Hepatocyte (in vitro differentiated cells): ENCODE measurements at regions not wholly inside any gene's neighbourhood (a gene's known extent, or its start where the extent isn't known, plus 50 kb on each side); places are given as distances from the start of the nearest gene placed in this dataset.

ENCODE experiments used
- DNase-seq: peaks from one replicate; pipeline ENCODE4 v3.0.0-alpha.2; 2016; ENCODE audit warnings: low spot score
- H2AFZ ChIP-seq: fragments of 200-600 bp; sonication (generic); 2 replicates; pipeline ENCODE4 v1.6.0; 2016; ENCODE audit warnings: antibody characterized with exemption, mild to moderate bottlenecking
- H3K27ac ChIP-seq: fragments of 200-600 bp; sonication (generic); 2 replicates; pipeline ENCODE4 v1.5.1; 2016; ENCODE audit warnings: mild to moderate bottlenecking
- H3K27me3 ChIP-seq: fragments of 200-600 bp; sonication (generic); 2 replicates; pipeline ENCODE4 v1.6.1; 2016
- H3K36me3 ChIP-seq: fragments of 200-600 bp; sonication (generic); replicated peaks from 2 replicates; pipeline ENCODE4 v1.5.1; 2016; ENCODE audit warnings: low read depth; ENCODE audit not compliant: insufficient read depth
- H3K4me1 ChIP-seq: fragments of 200-600 bp; sonication (generic); 2 replicates; pipeline ENCODE4 v1.5.1; 2016; ENCODE audit warnings: mild to moderate bottlenecking, moderate library complexity; ENCODE audit not compliant: insufficient read depth
- H3K4me2 ChIP-seq: fragments of 200-600 bp; sonication (generic); 2 replicates; pipeline ENCODE4 v1.6.0; 2016
- H3K4me3 ChIP-seq: fragments of 200-600 bp; sonication (generic); 2 replicates; pipeline ENCODE4 v1.5.1; 2016; ENCODE audit warnings: mild to moderate bottlenecking
- H3K79me2 ChIP-seq: fragments of 200-600 bp; sonication (generic); 2 replicates; pipeline ENCODE4 v1.6.0; 2017; ENCODE audit warnings: mild to moderate bottlenecking
- H3K9me2 ChIP-seq: fragments of 200-600 bp; sonication (generic); replicated peaks from 2 replicates; pipeline ENCODE4 v1.6.0; 2017; ENCODE audit warnings: mild to moderate bottlenecking; ENCODE audit not compliant: insufficient read depth
- H3K9me3 ChIP-seq: fragments of 200-600 bp; sonication (generic); 2 replicates; pipeline ENCODE4 v1.5.1; 2016; ENCODE audit warnings: low read depth, mild to moderate bottlenecking
- H4K20me1 ChIP-seq: fragments of 200-600 bp; sonication (generic); 2 replicates; pipeline ENCODE4 v1.6.0; 2016; ENCODE audit warnings: mild to moderate bottlenecking; ENCODE audit not compliant: insufficient read depth, poor library complexity, severe bottlenecking
- EZH2 ChIP-seq: fragments of 200-600 bp; sonication (generic); IDR thresholded peaks from 2 replicates; pipeline ENCODE4 v1.6.1; 2016; ENCODE audit warnings: antibody characterized with exemption, mild to moderate bottlenecking, borderline replicate concordance
- EZH2phosphoT487 ChIP-seq: fragments of 200-600 bp; sonication (generic); IDR thresholded peaks from one replicate; pipeline ENCODE4 v1.6.1; 2018; ENCODE audit warnings: antibody characterized with exemption, mild to moderate bottlenecking, low read depth, moderate library complexity; ENCODE audit not compliant: unreplicated experiment, severe bottlenecking
- WGBS: methylation state at CpG from one replicate; pipeline ENCODE4 v1.1.6; 2016; ENCODE audit warnings: low lambda C conversion rate; ENCODE audit errors: missing lambda C conversion rate; 5-methylcytosine and 5-hydroxymethylcytosine counted together
- TF ChIP-seq, protein P1 (sequence below): fragments of 200-600 bp; sonication (generic); IDR thresholded peaks from 2 replicates; pipeline ENCODE4 v1.5.1; 2016; ENCODE audit warnings: antibody characterized with exemption, mild to moderate bottlenecking; ENCODE audit not compliant: poor library complexity

DNA sequence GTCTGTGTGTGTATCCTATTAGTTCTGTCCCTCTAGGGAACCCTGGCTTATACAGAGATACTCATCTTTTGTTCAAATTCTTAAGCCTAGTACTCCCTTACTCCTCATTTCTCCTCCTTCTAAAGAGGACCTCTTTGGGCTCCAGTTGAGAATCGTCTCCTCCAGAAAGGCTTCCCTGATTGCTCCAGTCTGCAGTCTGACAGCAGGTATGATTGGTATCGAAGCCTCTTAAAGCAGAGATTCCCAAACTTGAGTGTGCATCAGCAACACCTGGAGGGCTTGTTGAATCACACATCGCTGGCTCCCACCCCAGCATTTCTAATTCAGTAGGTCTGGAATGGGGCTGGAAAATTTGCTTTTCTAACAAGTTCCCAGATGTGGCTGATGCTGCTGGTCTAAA is 60.9 kb upstream of the NMNAT3 start:
- Histone ChIP-seq H3K79me2 (no peaks in the 10 kb centered on the region), H4K20me1 (no peaks in the 10 kb centered on the region), H3K27me3 (peaks cover 4% of the 10 kb centered on the region), H3K36me3 (no peaks in the 10 kb centered on the region), H3K9me2 (no peaks in the 10 kb centered on the region), H3K4me3 (no peak overlapping the region), H3K4me1 (no peaks in the 10 kb centered on the region), H3K4me2 (no peak overlapping the region), H3K9me3 (no peaks in the 10 kb centered on the region), H3K27ac (no peak overlapping the region), H2AFZ (no peak overlapping the region)
- WGBS: 94% methylated on average over 3 of the region's 3 CpGs
- DNase-seq: no peak
- TF ChIP-seq, protein P1, sequence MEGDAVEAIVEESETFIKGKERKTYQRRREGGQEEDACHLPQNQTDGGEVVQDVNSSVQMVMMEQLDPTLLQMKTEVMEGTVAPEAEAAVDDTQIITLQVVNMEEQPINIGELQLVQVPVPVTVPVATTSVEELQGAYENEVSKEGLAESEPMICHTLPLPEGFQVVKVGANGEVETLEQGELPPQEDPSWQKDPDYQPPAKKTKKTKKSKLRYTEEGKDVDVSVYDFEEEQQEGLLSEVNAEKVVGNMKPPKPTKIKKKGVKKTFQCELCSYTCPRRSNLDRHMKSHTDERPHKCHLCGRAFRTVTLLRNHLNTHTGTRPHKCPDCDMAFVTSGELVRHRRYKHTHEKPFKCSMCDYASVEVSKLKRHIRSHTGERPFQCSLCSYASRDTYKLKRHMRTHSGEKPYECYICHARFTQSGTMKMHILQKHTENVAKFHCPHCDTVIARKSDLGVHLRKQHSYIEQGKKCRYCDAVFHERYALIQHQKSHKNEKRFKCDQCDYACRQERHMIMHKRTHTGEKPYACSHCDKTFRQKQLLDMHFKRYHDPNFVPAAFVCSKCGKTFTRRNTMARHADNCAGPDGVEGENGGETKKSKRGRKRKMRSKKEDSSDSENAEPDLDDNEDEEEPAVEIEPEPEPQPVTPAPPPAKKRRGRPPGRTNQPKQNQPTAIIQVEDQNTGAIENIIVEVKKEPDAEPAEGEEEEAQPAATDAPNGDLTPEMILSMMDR: no peak
- TF ChIP-seq EZH2phosphoT487 (no peak), EZH2 (no peak)

DNA sequence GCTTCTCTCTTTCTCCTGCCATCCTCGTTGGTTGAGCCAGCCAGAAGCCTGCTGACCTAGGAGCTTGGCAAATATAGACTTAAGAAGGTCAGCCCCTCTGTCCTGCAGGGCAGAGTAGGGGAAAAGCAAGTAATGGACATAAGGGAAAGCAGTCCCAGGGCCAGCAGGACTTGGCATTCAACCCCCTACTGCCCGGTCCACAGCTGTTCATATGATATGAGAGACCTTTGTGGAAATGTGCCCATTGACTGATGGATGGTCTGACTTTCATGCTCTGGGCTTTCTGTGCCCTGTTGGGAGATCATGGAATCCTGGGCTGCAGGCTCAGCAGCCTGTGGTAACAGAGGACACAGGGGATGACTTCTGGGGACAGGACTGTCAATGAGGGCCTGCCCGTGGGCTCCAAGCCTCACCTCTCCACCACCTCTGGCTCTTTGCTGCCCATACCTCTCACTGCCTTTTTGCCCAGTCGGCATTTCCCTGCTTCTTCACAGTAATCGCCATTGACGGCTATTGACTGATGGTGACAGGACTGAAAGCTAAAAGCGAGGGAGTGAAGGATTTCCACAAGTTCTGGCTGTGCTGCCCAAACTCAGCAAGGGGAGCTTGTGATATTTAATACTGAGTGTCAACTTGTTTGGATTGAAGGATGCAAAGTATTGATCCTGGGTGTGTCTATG is 60.0 kb upstream of the NMNAT3 start:
- Histone ChIP-seq H3K4me2 (no peak overlapping the region), H3K4me1 (no peaks in the 10 kb centered on the region), H2AFZ (no peak overlapping the region), H3K4me3 (no peak overlapping the region), H3K27ac (no peak overlapping the region), H3K79me2 (no peaks in the 10 kb centered on the region), H3K27me3 (peaks cover 4% of the 10 kb centered on the region), H4K20me1 (no peaks in the 10 kb centered on the region), H3K36me3 (no peaks in the 10 kb centered on the region), H3K9me2 (no peaks in the 10 kb centered on the region), H3K9me3 (no peaks in the 10 kb centered on the region)
- no peak for DNase-seq
- TF ChIP-seq EZH2 (no peak), EZH2phosphoT487 (no peak)
- TF ChIP-seq, protein P1: no peak
- WGBS: 81% methylated on average over 7 of the region's 7 CpGs

DNA sequence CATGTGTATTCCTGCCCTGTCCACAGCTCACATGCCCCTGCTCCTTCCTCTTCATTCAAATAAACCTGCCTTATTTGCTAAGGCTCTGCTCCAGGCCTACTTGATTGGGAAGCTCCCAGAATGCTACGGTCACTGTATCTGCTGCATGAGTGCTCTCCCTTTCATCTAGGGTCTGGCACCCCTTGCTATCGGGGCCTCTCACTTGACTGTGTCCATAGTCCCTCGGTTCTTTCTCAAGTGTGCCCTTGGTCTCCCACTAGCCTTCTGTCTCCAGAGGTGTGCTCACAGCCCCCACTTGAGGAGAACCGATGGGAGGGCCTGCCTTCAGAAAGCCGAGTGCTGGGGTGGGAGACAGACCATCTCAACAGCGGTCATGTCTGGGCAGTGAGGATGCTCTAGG is 57.4 kb upstream of the NMNAT3 start:
- Histone ChIP-seq H3K79me2 (no peaks in the 10 kb centered on the region), H3K4me3 (no peak overlapping the region), H3K4me2 (no peak overlapping the region), H3K9me3 (no peaks in the 10 kb centered on the region), H3K27ac (no peak overlapping the region), H3K9me2 (no peaks in the 10 kb centered on the region), H3K4me1 (no peaks in the 10 kb centered on the region), H3K27me3 (no peaks in the 10 kb centered on the region), H4K20me1 (no peaks in the 10 kb centered on the region), H2AFZ (no peak overlapping the region), H3K36me3 (no peaks in the 10 kb centered on the region)
- no peak for TF ChIP-seq EZH2
- TF ChIP-seq, protein P1: no peak
- TF ChIP-seq EZH2phosphoT487: no peak
- WGBS: 82% methylated on average over 6 of the region's 6 CpGs
- DNase-seq: no peak
